ENCODE measurements at regions not wholly inside any gene's neighbourhood (a gene's known extent, or its start where the extent isn't known, plus 50 kb on each side); places are given as distances from the start of the nearest gene placed in this dataset.

DNA sequence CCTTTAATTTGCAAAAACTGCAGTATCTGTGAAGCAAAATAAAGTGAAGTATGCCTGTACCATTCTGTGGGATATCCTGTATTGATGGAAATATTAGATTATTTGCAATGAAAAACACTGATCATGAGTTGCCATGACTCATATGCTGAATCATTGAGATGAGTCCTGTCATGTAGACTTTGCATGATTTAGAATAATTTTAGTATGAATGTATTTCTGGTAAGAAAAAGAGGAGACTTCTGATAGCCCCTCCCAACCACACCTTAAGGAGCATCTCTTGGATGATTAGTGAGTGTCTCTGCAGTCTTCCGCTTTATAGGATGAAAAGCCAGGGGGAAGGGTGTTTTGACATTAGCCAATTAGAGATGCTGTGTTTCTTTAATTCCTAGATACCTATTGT is 55.2 kb upstream of the PTGS2 start:
- Histone ChIP-seq H3K27me3 (ENCODE audit: insufficient read depth, poor library complexity, severe bottlenecking) (no peaks in the 10 kb centered on the region), H3K4me3 (replicated peaks; ENCODE audit: insufficient read depth, low read length) (no peak overlapping the region), H3K27ac (replicated peaks) (no peak overlapping the region)
- no peak for DNase-seq (ENCODE audit: low read depth in 1 of 2, low spot score in 1 of 2)
- no peak for TF ChIP-seq GABPA (IDR thresholded peaks at IDR 0.05; ENCODE audit: low read depth)

DNA sequence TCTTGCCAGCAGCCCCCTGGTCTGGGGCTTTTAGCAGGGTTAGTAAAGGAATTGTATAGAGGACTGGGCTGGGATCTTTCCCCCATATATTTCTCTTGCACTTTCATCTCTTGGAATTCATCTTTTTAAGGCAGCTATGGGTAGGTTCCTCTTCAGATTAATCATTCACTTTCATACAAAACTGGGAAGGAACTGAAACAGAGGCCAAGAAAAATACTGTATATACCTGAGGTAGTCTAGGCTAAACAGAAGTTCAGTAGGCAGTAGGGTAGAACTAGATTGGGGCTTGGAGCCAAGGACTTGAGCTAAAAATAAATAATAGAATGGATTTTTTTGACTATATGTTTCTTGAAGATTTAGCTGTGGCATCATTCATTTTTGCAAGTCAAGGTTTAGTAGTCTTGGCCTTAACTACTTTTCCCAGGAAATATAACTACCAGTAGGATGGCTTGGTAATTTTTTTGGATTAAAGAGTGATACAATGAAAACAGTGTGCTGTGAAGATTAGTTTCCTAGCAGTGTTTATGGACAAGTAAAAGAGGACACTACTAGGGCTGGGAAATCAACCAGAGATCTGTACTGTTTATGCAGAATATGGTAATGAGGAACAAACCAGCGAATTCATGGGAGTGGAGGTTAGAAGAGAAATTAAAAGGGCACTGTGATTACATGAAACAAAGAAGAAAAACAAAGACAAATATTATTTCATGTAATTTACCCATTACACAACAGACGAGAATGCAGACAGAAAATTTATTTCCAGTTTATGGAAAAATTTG is 50.9 kb upstream of the PTGS2 start:
- Histone ChIP-seq H3K27ac (replicated peaks) (no peak overlapping the region), H3K4me3 (replicated peaks; ENCODE audit: insufficient read depth, low read length) (no peak overlapping the region), H3K27me3 (ENCODE audit: insufficient read depth, poor library complexity, severe bottlenecking) (no peaks in the 10 kb centered on the region)
- no peak for TF ChIP-seq CTCF (IDR thresholded peaks at IDR 0.05; ENCODE audit: insufficient read depth, low read length)
- no peak for TF ChIP-seq GABPA (IDR thresholded peaks at IDR 0.05; ENCODE audit: low read depth)
- TF ChIP-seq POLR2AphosphoS5 (IDR thresholded peaks at IDR 0.05; ENCODE audit: low read depth): no peak
- TF ChIP-seq, protein P1, sequence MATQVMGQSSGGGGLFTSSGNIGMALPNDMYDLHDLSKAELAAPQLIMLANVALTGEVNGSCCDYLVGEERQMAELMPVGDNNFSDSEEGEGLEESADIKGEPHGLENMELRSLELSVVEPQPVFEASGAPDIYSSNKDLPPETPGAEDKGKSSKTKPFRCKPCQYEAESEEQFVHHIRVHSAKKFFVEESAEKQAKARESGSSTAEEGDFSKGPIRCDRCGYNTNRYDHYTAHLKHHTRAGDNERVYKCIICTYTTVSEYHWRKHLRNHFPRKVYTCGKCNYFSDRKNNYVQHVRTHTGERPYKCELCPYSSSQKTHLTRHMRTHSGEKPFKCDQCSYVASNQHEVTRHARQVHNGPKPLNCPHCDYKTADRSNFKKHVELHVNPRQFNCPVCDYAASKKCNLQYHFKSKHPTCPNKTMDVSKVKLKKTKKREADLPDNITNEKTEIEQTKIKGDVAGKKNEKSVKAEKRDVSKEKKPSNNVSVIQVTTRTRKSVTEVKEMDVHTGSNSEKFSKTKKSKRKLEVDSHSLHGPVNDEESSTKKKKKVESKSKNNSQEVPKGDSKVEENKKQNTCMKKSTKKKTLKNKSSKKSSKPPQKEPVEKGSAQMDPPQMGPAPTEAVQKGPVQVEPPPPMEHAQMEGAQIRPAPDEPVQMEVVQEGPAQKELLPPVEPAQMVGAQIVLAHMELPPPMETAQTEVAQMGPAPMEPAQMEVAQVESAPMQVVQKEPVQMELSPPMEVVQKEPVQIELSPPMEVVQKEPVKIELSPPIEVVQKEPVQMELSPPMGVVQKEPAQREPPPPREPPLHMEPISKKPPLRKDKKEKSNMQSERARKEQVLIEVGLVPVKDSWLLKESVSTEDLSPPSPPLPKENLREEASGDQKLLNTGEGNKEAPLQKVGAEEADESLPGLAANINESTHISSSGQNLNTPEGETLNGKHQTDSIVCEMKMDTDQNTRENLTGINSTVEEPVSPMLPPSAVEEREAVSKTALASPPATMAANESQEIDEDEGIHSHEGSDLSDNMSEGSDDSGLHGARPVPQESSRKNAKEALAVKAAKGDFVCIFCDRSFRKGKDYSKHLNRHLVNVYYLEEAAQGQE (IDR thresholded peaks at IDR 0.05; ENCODE audit: insufficient replicate concordance, low read depth): no peak
- no peak for TF ChIP-seq SPI1 (IDR thresholded peaks at IDR 0.05; ENCODE audit: borderline replicate concordance, low read depth)
- no peak for DNase-seq (ENCODE audit: low read depth in 1 of 2, low spot score in 1 of 2)

All from HL-60 (cell line).